Mesenchymal stem cell (in vitro differentiated cells and primary cell): ENCODE measurements at regions not wholly inside any gene's neighbourhood (a gene's known extent, or its start where the extent isn't known, plus 50 kb on each side); places are given as distances from the start of the nearest gene placed in this dataset.

Experiments
- DNase-seq: peaks from one replicate; pipeline ENCODE4 v3.0.0-alpha.2; 2013
- H2AFZ ChIP-seq: one replicate; pipeline ENCODE4 v1.6.1; 2013; ENCODE audit warnings: low read depth, mild to moderate bottlenecking, control low read depth, inconsistent platforms, low read length, moderate library complexity
- H2AK5ac ChIP-seq: 2 replicates; pipeline ENCODE4 v1.6.1; 2013; ENCODE audit warnings: low read length, moderate library complexity, mild to moderate bottlenecking, inconsistent platforms; ENCODE audit not compliant: severe bottlenecking
- H2BK120ac ChIP-seq: one replicate; pipeline ENCODE4 v1.6.1; 2013; ENCODE audit warnings: low read depth, mild to moderate bottlenecking, inconsistent platforms, low read length, moderate library complexity
- H2BK12ac ChIP-seq, 2 experiments: one replicate each; pipeline ENCODE4 v1.6.1; 2013; ENCODE audit warnings: inconsistent platforms in 2 of 2, low read length in 2 of 2, mild to moderate bottlenecking in 2 of 2, moderate library complexity in 2 of 2, control low read depth in 1 of 2
- H2BK15ac ChIP-seq: one replicate; pipeline ENCODE4 v1.6.1; 2013; ENCODE audit warnings: mild to moderate bottlenecking, low read depth, inconsistent platforms; ENCODE audit not compliant: poor library complexity, severe bottlenecking
- H2BK5ac ChIP-seq: 2 replicates; pipeline ENCODE4 v1.6.1; 2013; ENCODE audit warnings: low read depth, mild to moderate bottlenecking, low read length, control low read depth, inconsistent platforms; ENCODE audit not compliant: poor library complexity, severe bottlenecking
- H3K14ac ChIP-seq, 2 experiments: one replicate each; pipeline ENCODE4 v1.6.1; 2013; ENCODE audit warnings: inconsistent platforms in 2 of 2, low read length in 2 of 2, control low read depth in 1 of 2, mild to moderate bottlenecking in 1 of 2, moderate library complexity in 1 of 2
- H3K18ac ChIP-seq, 2 experiments: one replicate each; pipeline ENCODE4 v1.6.1; 2013; ENCODE audit warnings: inconsistent platforms in 2 of 2, low read length in 2 of 2, control low read depth in 1 of 2, low read depth in 1 of 2, mild to moderate bottlenecking in 1 of 2
- H3K23ac ChIP-seq, 2 experiments: one replicate each; pipeline ENCODE4 v1.6.1; 2013; ENCODE audit warnings: inconsistent platforms in 2 of 2, low read length in 2 of 2, mild to moderate bottlenecking in 2 of 2, moderate library complexity in 2 of 2, control low read depth in 1 of 2
- H3K27ac ChIP-seq: 2 replicates; pipeline ENCODE4 v1.5.1; 2013; ENCODE audit warnings: mild to moderate bottlenecking, moderate library complexity, low read length, control low read depth, inconsistent platforms; ENCODE audit not compliant: poor library complexity, severe bottlenecking
- H3K27me3 ChIP-seq, 2 experiments: 2 replicates each; pipeline versions ENCODE4 v1.6.1 to v1.7.0; 2013; ENCODE audit warnings: low read length in 2 of 2, mild to moderate bottlenecking in 2 of 2, moderate library complexity in 2 of 2, control low read depth in 1 of 2, inconsistent platforms in 1 of 2; ENCODE audit not compliant: control insufficient read depth in 1 of 2, insufficient read depth in 1 of 2
- H3K36me3 ChIP-seq, 2 experiments: 2 replicates each; pipeline versions ENCODE4 v1.6.1 to v1.7.0; 2013; ENCODE audit warnings: low read length in 2 of 2, control low read depth in 1 of 2, inconsistent platforms in 1 of 2, low read depth in 1 of 2, mild to moderate bottlenecking in 1 of 2; ENCODE audit not compliant: insufficient read depth in 2 of 2, control insufficient read depth in 1 of 2
- H3K4ac ChIP-seq, 2 experiments: one replicate each; pipeline ENCODE4 v1.6.1; 2013; ENCODE audit warnings: inconsistent platforms in 2 of 2, low read length in 2 of 2, mild to moderate bottlenecking in 2 of 2, moderate library complexity in 2 of 2, control low read depth in 1 of 2, low read depth in 1 of 2
- H3K4me1 ChIP-seq: 2 replicates; pipeline ENCODE4 v1.6.1; 2013; ENCODE audit warnings: low read depth, low read length, control low read depth; ENCODE audit not compliant: control insufficient read depth, insufficient read depth
- H3K4me2 ChIP-seq: 2 replicates; pipeline ENCODE4 v1.6.1; 2013; ENCODE audit warnings: low read length, mild to moderate bottlenecking, inconsistent platforms; ENCODE audit not compliant: poor library complexity, severe bottlenecking
- H3K4me3 ChIP-seq, 2 experiments: 2 replicates each; pipeline versions ENCODE4 v1.5.1 to v1.7.0; 2013; ENCODE audit warnings: low read length in 2 of 2, mild to moderate bottlenecking in 2 of 2, control low read depth in 1 of 2, low read depth in 1 of 2; ENCODE audit not compliant: insufficient read depth in 1 of 2
- H3K79me1 ChIP-seq: replicated peaks from 2 replicates; pipeline ENCODE4 v1.6.1; 2013; ENCODE audit warnings: mild to moderate bottlenecking, control low read depth, low read length, inconsistent platforms; ENCODE audit not compliant: poor library complexity, severe bottlenecking
- H3K9ac ChIP-seq: 2 replicates; pipeline ENCODE4 v1.7.0; 2013; ENCODE audit warnings: mild to moderate bottlenecking, low read length, moderate library complexity
- H3K9me3 ChIP-seq: 2 replicates; pipeline ENCODE4 v1.7.0; 2013; ENCODE audit warnings: mild to moderate bottlenecking, low read length; ENCODE audit not compliant: control insufficient read depth
- H4K8ac ChIP-seq: one replicate; pipeline ENCODE4 v1.6.1; 2013; ENCODE audit warnings: inconsistent platforms, mild to moderate bottlenecking, low read length, moderate library complexity
- H4K91ac ChIP-seq: one replicate; pipeline ENCODE4 v1.6.1; 2013; ENCODE audit warnings: mild to moderate bottlenecking, low read length, inconsistent platforms
- whole genome bisulfite sequencing: methylation state at CpG from one replicate; pipeline ENCODE4 v1.1.7; 2013; ENCODE audit warnings: mixed read lengths; 5-methylcytosine and 5-hydroxymethylcytosine counted together

- WGBS, result 76% methylated on average over 3 of the region's 3 CpGs
- H3K14ac ChIP-seq, result no peak overlapping the region
- peak overlapping the region; percentile 28 for H4K8ac ChIP-seq
- no peak overlapping the region for H3K9ac ChIP-seq
- H3K4me1 ChIP-seq, result no peaks in the 10 kb centered on the region
- no peak overlapping the region for H3K23ac ChIP-seq
- no peaks in the 10 kb centered on the region for H3K27me3 ChIP-seq
- no peak overlapping the region for H2AFZ ChIP-seq
- H3K27ac ChIP-seq, result no peak overlapping the region
- H3K4ac ChIP-seq, result no peak overlapping the region
- H2BK120ac ChIP-seq, result no peak overlapping the region
- no peak overlapping the region for H2BK5ac ChIP-seq
- H2BK12ac ChIP-seq, result no peak overlapping the region
- no peak for DNase-seq
- H3K4me3 ChIP-seq, result no peak overlapping the region
- no peak overlapping the region for H2AK5ac ChIP-seq
- no peak overlapping the region for H3K4me2 ChIP-seq
- H3K18ac ChIP-seq, result peak overlapping the region in 1 of 2 experiments; percentile 2
- H2BK15ac ChIP-seq, result no peak overlapping the region
- no peaks in the 10 kb centered on the region for H3K36me3 ChIP-seq
- no peaks in the 10 kb centered on the region for H3K79me1 ChIP-seq
- H3K9me3 ChIP-seq, result peaks cover 9% of the 10 kb centered on the region
- no peak overlapping the region for H4K91ac ChIP-seq
Observed at GRCh38 chr21:17915976-17916375, 96.8 kb upstream of the C21orf91 start.

GRCh38 chr21:17911628-17912027, 92.5 kb upstream of the C21orf91 start:
- no peak overlapping the region for H3K4me3 ChIP-seq
- H2BK5ac ChIP-seq, result no peak overlapping the region
- no peak overlapping the region for H2AK5ac ChIP-seq
- H2BK15ac ChIP-seq, result no peak overlapping the region
- H3K36me3 ChIP-seq, result no peaks in the 10 kb centered on the region
- no peak overlapping the region for H3K4ac ChIP-seq
- no peak overlapping the region for H2BK120ac ChIP-seq
- no peak overlapping the region for H2AFZ ChIP-seq
- H3K18ac ChIP-seq, result no peak overlapping the region
- whole genome bisulfite sequencing, result 94% methylated on average over 1 of the region's 3 CpGs
- no peaks in the 10 kb centered on the region for H3K79me1 ChIP-seq
- no peaks in the 10 kb centered on the region for H3K9me3 ChIP-seq
- H3K4me1 ChIP-seq, result no peaks in the 10 kb centered on the region
- H4K91ac ChIP-seq, result no peak overlapping the region
- DNase-seq, result no peak
- H4K8ac ChIP-seq, result no peak overlapping the region
- no peaks in the 10 kb centered on the region for H3K27me3 ChIP-seq
- H3K14ac ChIP-seq, result no peak overlapping the region
- no peak overlapping the region for H3K27ac ChIP-seq
- H3K9ac ChIP-seq, result peak overlapping the region; percentile 43
- no peak overlapping the region for H2BK12ac ChIP-seq
- no peak overlapping the region for H3K4me2 ChIP-seq
- no peak overlapping the region for H3K23ac ChIP-seq

GRCh38 chr21:17903929-17904639, 84.9 kb upstream of the C21orf91 start:
- H3K36me3 ChIP-seq, result no peaks in the 10 kb centered on the region
- no peak for DNase-seq
- no peaks in the 10 kb centered on the region for H3K9me3 ChIP-seq
- no peak overlapping the region for H2BK15ac ChIP-seq
- no peak overlapping the region for H2BK5ac ChIP-seq
- H3K14ac ChIP-seq, result no peak overlapping the region
- no peak overlapping the region for H3K27ac ChIP-seq
- no peak overlapping the region for H2AFZ ChIP-seq
- no peak overlapping the region for H4K8ac ChIP-seq
- H3K4ac ChIP-seq, result no peak overlapping the region
- no peak overlapping the region for H4K91ac ChIP-seq
- H3K4me2 ChIP-seq, result no peak overlapping the region
- H3K4me3 ChIP-seq, result no peak overlapping the region
- no peaks in the 10 kb centered on the region for H3K79me1 ChIP-seq
- peak overlapping the region; percentile 19 for H3K9ac ChIP-seq
- peak overlapping the region in 1 of 2 experiments; percentile 48 for H3K18ac ChIP-seq
- no peak overlapping the region for H2BK120ac ChIP-seq
- H2BK12ac ChIP-seq, result no peak overlapping the region
- H3K27me3 ChIP-seq, result no peaks in the 10 kb centered on the region
- H3K4me1 ChIP-seq, result no peaks in the 10 kb centered on the region
- WGBS, result 87% methylated on average over 8 of the region's 10 CpGs
- H2AK5ac ChIP-seq, result no peak overlapping the region
- H3K23ac ChIP-seq, result no peak overlapping the region

GRCh38 chr21:17903029-17903806, 84.1 kb upstream of the C21orf91 start:
- H2AFZ ChIP-seq, result peak overlapping the region; percentile 10
- H3K9ac ChIP-seq, result peak overlapping the region; percentile 19

More at GRCh38 chr21:17903029-17903806, 84.1 kb upstream of the C21orf91 start:
- H3K4ac ChIP-seq, result no peak overlapping the region
- H3K27me3 ChIP-seq, result no peaks in the 10 kb centered on the region
- H3K9me3 ChIP-seq, result no peaks in the 10 kb centered on the region
- peak overlapping the region; percentile 69 for H4K8ac ChIP-seq
- 90% methylated on average over 3 of the region's 4 CpGs for WGBS
- no peaks in the 10 kb centered on the region for H3K4me1 ChIP-seq
- H3K14ac ChIP-seq, result no peak overlapping the region
- peak overlapping the region; percentile 19 for H2BK120ac ChIP-seq
- H3K36me3 ChIP-seq, result no peaks in the 10 kb centered on the region
- no peak overlapping the region for H2BK5ac ChIP-seq
- H3K18ac ChIP-seq, result no peak overlapping the region
- no peak overlapping the region for H2BK15ac ChIP-seq
- no peaks in the 10 kb centered on the region for H3K79me1 ChIP-seq
- no peak overlapping the region for H3K4me2 ChIP-seq
- DNase-seq, result peak; percentile 50
- peak overlapping the region; percentile 59 for H2AK5ac ChIP-seq
- H3K4me3 ChIP-seq, result no peak overlapping the region
- H4K91ac ChIP-seq, result peak overlapping the region; percentile 50
- no peak overlapping the region for H3K27ac ChIP-seq
- H2BK12ac ChIP-seq, result peak overlapping the region in 1 of 2 experiments; percentile 77
- H3K23ac ChIP-seq, result no peak overlapping the region
